Hepatocyte (in vitro differentiated cells): ENCODE measurements at regions not wholly inside any gene's neighbourhood (a gene's known extent, or its start where the extent isn't known, plus 50 kb on each side); places are given as distances from the start of the nearest gene placed in this dataset.

ENCODE experiments used
- DNase-seq: peaks from one replicate; pipeline ENCODE4 v3.0.0-alpha.2; 2016; ENCODE audit warnings: low spot score
- H2AFZ ChIP-seq: fragments of 200-600 bp; sonication (generic); 2 replicates; pipeline ENCODE4 v1.6.0; 2016; ENCODE audit warnings: antibody characterized with exemption, mild to moderate bottlenecking
- H3K27ac ChIP-seq: fragments of 200-600 bp; sonication (generic); 2 replicates; pipeline ENCODE4 v1.5.1; 2016; ENCODE audit warnings: mild to moderate bottlenecking
- H3K27me3 ChIP-seq: fragments of 200-600 bp; sonication (generic); 2 replicates; pipeline ENCODE4 v1.6.1; 2016
- H3K36me3 ChIP-seq: fragments of 200-600 bp; sonication (generic); replicated peaks from 2 replicates; pipeline ENCODE4 v1.5.1; 2016; ENCODE audit warnings: low read depth; ENCODE audit not compliant: insufficient read depth
- H3K4me1 ChIP-seq: fragments of 200-600 bp; sonication (generic); 2 replicates; pipeline ENCODE4 v1.5.1; 2016; ENCODE audit warnings: mild to moderate bottlenecking, moderate library complexity; ENCODE audit not compliant: insufficient read depth
- H3K4me2 ChIP-seq: fragments of 200-600 bp; sonication (generic); 2 replicates; pipeline ENCODE4 v1.6.0; 2016
- H3K4me3 ChIP-seq: fragments of 200-600 bp; sonication (generic); 2 replicates; pipeline ENCODE4 v1.5.1; 2016; ENCODE audit warnings: mild to moderate bottlenecking
- H3K79me2 ChIP-seq: fragments of 200-600 bp; sonication (generic); 2 replicates; pipeline ENCODE4 v1.6.0; 2017; ENCODE audit warnings: mild to moderate bottlenecking
- H3K9me2 ChIP-seq: fragments of 200-600 bp; sonication (generic); replicated peaks from 2 replicates; pipeline ENCODE4 v1.6.0; 2017; ENCODE audit warnings: mild to moderate bottlenecking; ENCODE audit not compliant: insufficient read depth
- H3K9me3 ChIP-seq: fragments of 200-600 bp; sonication (generic); 2 replicates; pipeline ENCODE4 v1.5.1; 2016; ENCODE audit warnings: low read depth, mild to moderate bottlenecking
- H4K20me1 ChIP-seq: fragments of 200-600 bp; sonication (generic); 2 replicates; pipeline ENCODE4 v1.6.0; 2016; ENCODE audit warnings: mild to moderate bottlenecking; ENCODE audit not compliant: insufficient read depth, poor library complexity, severe bottlenecking
- CTCF ChIP-seq: fragments of 200-600 bp; sonication (generic); IDR thresholded peaks from 2 replicates; pipeline ENCODE4 v1.5.1; 2016; ENCODE audit warnings: antibody characterized with exemption, mild to moderate bottlenecking; ENCODE audit not compliant: poor library complexity
- EZH2 ChIP-seq: fragments of 200-600 bp; sonication (generic); IDR thresholded peaks from 2 replicates; pipeline ENCODE4 v1.6.1; 2016; ENCODE audit warnings: antibody characterized with exemption, mild to moderate bottlenecking, borderline replicate concordance
- EZH2phosphoT487 ChIP-seq: fragments of 200-600 bp; sonication (generic); IDR thresholded peaks from one replicate; pipeline ENCODE4 v1.6.1; 2018; ENCODE audit warnings: antibody characterized with exemption, mild to moderate bottlenecking, low read depth, moderate library complexity; ENCODE audit not compliant: unreplicated experiment, severe bottlenecking
- WGBS: methylation state at CpG from one replicate; pipeline ENCODE4 v1.1.6; 2016; ENCODE audit warnings: low lambda C conversion rate; ENCODE audit errors: missing lambda C conversion rate; 5-methylcytosine and 5-hydroxymethylcytosine counted together

- Histone ChIP-seq H4K20me1 (no peaks in the 10 kb centered on the region), H3K27me3 (no peaks in the 10 kb centered on the region), H2AFZ (no peak overlapping the region), H3K27ac (peak overlapping the region; percentile 75), H3K36me3 (no peaks in the 10 kb centered on the region), H3K4me1 (no peaks in the 10 kb centered on the region), H3K79me2 (no peaks in the 10 kb centered on the region), H3K9me2 (no peaks in the 10 kb centered on the region), H3K4me3 (no peak overlapping the region), H3K4me2 (peak overlapping the region; percentile 55), H3K9me3 (no peaks in the 10 kb centered on the region)
- peak; percentile 71 for DNase-seq
- TF ChIP-seq EZH2phosphoT487 = no peak
- TF ChIP-seq CTCF = no peak
- TF ChIP-seq EZH2 = no peak
- WGBS = 53% methylated on average over 6 of the region's 6 CpGs
Observed at GRCh38 chrX:66914080-66914479, 275.2 kb upstream of the EDA2R start.

- DNase-seq = no peak
- Histone ChIP-seq H4K20me1 (no peaks in the 10 kb centered on the region), H3K9me3 (no peaks in the 10 kb centered on the region), H3K4me3 (no peak overlapping the region), H3K9me2 (no peaks in the 10 kb centered on the region), H3K79me2 (no peaks in the 10 kb centered on the region), H3K36me3 (no peaks in the 10 kb centered on the region), H2AFZ (no peak overlapping the region), H3K4me1 (no peaks in the 10 kb centered on the region), H3K4me2 (no peak overlapping the region), H3K27me3 (no peaks in the 10 kb centered on the region), H3K27ac (no peak overlapping the region)
- TF ChIP-seq EZH2 = no peak
- TF ChIP-seq CTCF = no peak
- no peak for TF ChIP-seq EZH2phosphoT487
- 38% methylated on average over 2 of the region's 2 CpGs for WGBS
Observed at GRCh38 chrX:66912417-66912816, 273.5 kb upstream of the EDA2R start.

- Histone ChIP-seq H3K4me2 (no peak overlapping the region), H3K9me2 (no peaks in the 10 kb centered on the region), H3K4me3 (no peak overlapping the region), H2AFZ (no peak overlapping the region), H4K20me1 (no peaks in the 10 kb centered on the region), H3K79me2 (no peaks in the 10 kb centered on the region), H3K9me3 (no peaks in the 10 kb centered on the region), H3K27ac (peak overlapping the region; percentile 49), H3K27me3 (no peaks in the 10 kb centered on the region), H3K36me3 (no peaks in the 10 kb centered on the region), H3K4me1 (peaks cover 2% of the 10 kb centered on the region)
- WGBS = 39% methylated on average over 4 of the region's 4 CpGs
- no peak for TF ChIP-seq EZH2phosphoT487
- TF ChIP-seq CTCF = no peak
- no peak for TF ChIP-seq EZH2
- no peak for DNase-seq
Observed at GRCh38 chrX:66902081-66902480, 263.2 kb upstream of the EDA2R start.

- no peaks in the 10 kb centered on the region for H3K79me2 ChIP-seq
- no peaks in the 10 kb centered on the region for H3K9me3 ChIP-seq
- peaks cover 2% of the 10 kb centered on the region for H3K4me1 ChIP-seq
- no peak overlapping the region for H2AFZ ChIP-seq
- H3K36me3 ChIP-seq = no peaks in the 10 kb centered on the region
- H4K20me1 ChIP-seq = no peaks in the 10 kb centered on the region
- H3K4me3 ChIP-seq = no peak overlapping the region
- DNase-seq = no peak
- no peaks in the 10 kb centered on the region for H3K9me2 ChIP-seq
- no peak for TF ChIP-seq EZH2phosphoT487
- TF ChIP-seq CTCF = no peak
- no peak for TF ChIP-seq EZH2
- no peak overlapping the region for H3K27ac ChIP-seq
- H3K4me2 ChIP-seq = no peak overlapping the region
- no peaks in the 10 kb centered on the region for H3K27me3 ChIP-seq
Observed at GRCh38 chrX:66900886-66901285, 262.0 kb upstream of the EDA2R start.
